ENCODE measurements at regions not wholly inside any gene's neighbourhood (a gene's known extent, or its start where the extent isn't known, plus 50 kb on each side); places are given as distances from the start of the nearest gene placed in this dataset.

GRCh38 chr3:56855856-56856512 lies 54.2 kb upstream of the ARHGEF3 start:
- DNase-seq (ENCODE audit: insufficient read length) (no peak), FAIRE-seq (no peak)
- TF ChIP-seq TAF1 (IDR thresholded peaks at IDR 0.05; ENCODE audit: borderline replicate concordance, low read depth, low read length) (no peak), POLR2A (IDR thresholded peaks at IDR 0.05; ENCODE audit: low read depth, low read length) (no peak), POLR2AphosphoS5 (IDR thresholded peaks at IDR 0.05; ENCODE audit: low read depth, low read length) (no peak)

- TF ChIP-seq POLR2A (IDR thresholded peaks at IDR 0.05; ENCODE audit: low read depth, low read length) (no peak), POLR2AphosphoS5 (IDR thresholded peaks at IDR 0.05; ENCODE audit: low read depth, low read length) (no peak)
- DNase-seq (ENCODE audit: insufficient read length) (no peak), FAIRE-seq (no peak)
These were observed 53.3 kb upstream of the ARHGEF3 start for GRCh38 chr3:56854856-56855611.

- FAIRE-seq (no peak), DNase-seq (ENCODE audit: insufficient read length) (no peak)
- TF ChIP-seq POLR2A (IDR thresholded peaks at IDR 0.05; ENCODE audit: low read depth, low read length) (no peak), POLR2AphosphoS5 (IDR thresholded peaks at IDR 0.05; ENCODE audit: low read depth, low read length) (no peak), TAF1 (IDR thresholded peaks at IDR 0.05; ENCODE audit: borderline replicate concordance, low read depth, low read length) (no peak)
These were observed 50.5 kb upstream of the ARHGEF3 start for GRCh38 chr3:56851966-56852884.
